Mammary epithelial cell (primary cell): ENCODE measurements at regions not wholly inside any gene's neighbourhood (a gene's known extent, or its start where the extent isn't known, plus 50 kb on each side); places are given as distances from the start of the nearest gene placed in this dataset.

Source experiments
- CTCF ChIP-seq, 2 donors: IDR thresholded peaks in 1 of 2; conservative IDR thresholded peaks in 1 of 2; 2 replicates each; pipeline ENCODE4 v1.5.1; 2011 to 2012; ENCODE audit warnings: inconsistent platforms in 2 of 2, low read length in 2 of 2, mild to moderate bottlenecking in 2 of 2, control low read depth in 1 of 2, low read depth in 1 of 2; ENCODE audit not compliant: insufficient read depth in 1 of 2; ENCODE audit errors: extremely low read depth in 1 of 2
- EZH2 ChIP-seq: IDR thresholded peaks from 2 replicates; pipeline ENCODE4 v1.6.1; 2012; ENCODE audit warnings: low read length, inconsistent platforms, borderline replicate concordance

- TF ChIP-seq EZH2 (no peak), CTCF (conservative IDR thresholded peaks at IDR 0.05 in 1 of 2, IDR thresholded peaks at IDR 0.05 in 1 of 2; ENCODE audit: extremely low read depth in 1 of 2, insufficient read depth in 1 of 2, low read depth in 1 of 2, low read length in 2 of 2) (no peak)
Measured at GRCh38 chr21:32918478-32919120, 107.1 kb upstream of the OLIG2 start.
